Thoracic aorta (tissue), 2 donors: ENCODE measurements at regions not wholly inside any gene's neighbourhood (a gene's known extent, or its start where the extent isn't known, plus 50 kb on each side); places are given as distances from the start of the nearest gene placed in this dataset.

ENCODE experiments used
- ATAC-seq: fragments of 150-250 bp; one replicate; pipeline ENCODE4 v1.8.0; 2017; ENCODE audit warnings: low read depth; ENCODE audit not compliant: insufficient number of reproducible peaks, low FRiP score
- DNase-seq: peaks from one replicate; pipeline ENCODE4 v3.0.0-alpha.2; 2020; ENCODE audit warnings: low spot score
- H3K27ac ChIP-seq, 2 donors: fragments of 200-600 bp; sonication (generic); 1 replicate in 1 of 2; 2 replicates in 1 of 2; pipeline ENCODE4 v1.5.1; 2016; ENCODE audit warnings: mild to moderate bottlenecking in 2 of 2, moderate library complexity in 2 of 2
- H3K27me3 ChIP-seq: fragments of 200-600 bp; sonication (generic); replicated peaks from 2 replicates; pipeline ENCODE4 v1.6.0; 2016; ENCODE audit warnings: mild to moderate bottlenecking; ENCODE audit not compliant: insufficient read depth
- H3K36me3 ChIP-seq: fragments of 200-600 bp; sonication (generic); one replicate; pipeline ENCODE4 v1.5.1; 2016
- H3K4me1 ChIP-seq, 2 donors: fragments of 200-600 bp; sonication (generic); 1 replicate in 1 of 2; 2 replicates in 1 of 2; pipeline versions ENCODE4 v1.5.1 to v1.6.0; 2016; ENCODE audit warnings: low read depth in 2 of 2, mild to moderate bottlenecking in 1 of 2; ENCODE audit not compliant: control insufficient read depth in 1 of 2
- H3K4me3 ChIP-seq: fragments of 200-600 bp; sonication (generic); 2 replicates; pipeline ENCODE4 v1.5.1; 2016; ENCODE audit warnings: mild to moderate bottlenecking
- H3K9me3 ChIP-seq: fragments of 200-600 bp; sonication (generic); 2 replicates; pipeline ENCODE4 v1.5.1; 2016
- TF ChIP-seq, protein P1 (sequence below): fragments of 200-600 bp; sonication (generic); IDR thresholded peaks from one replicate; pipeline ENCODE4 v1.5.1; 2019; ENCODE audit warnings: antibody characterized with exemption

DNA sequence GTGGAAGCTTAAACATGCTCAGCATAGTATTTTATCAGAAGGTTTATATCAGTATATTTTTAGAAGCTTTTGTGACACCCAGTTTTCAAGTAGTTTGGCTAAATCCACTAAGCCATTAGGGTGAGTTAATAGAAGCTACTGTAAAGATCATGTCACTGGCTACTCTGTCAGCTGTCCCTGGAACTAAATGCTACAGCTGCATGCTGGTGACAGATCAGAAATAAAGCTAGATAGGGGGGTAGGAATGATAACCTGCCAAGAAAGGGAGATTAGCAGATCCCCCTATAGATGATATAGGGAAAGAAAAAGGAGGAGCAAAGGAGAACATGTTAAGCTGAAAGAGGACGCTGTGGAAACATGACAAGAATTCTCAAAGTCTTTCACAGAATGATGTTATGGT is 363.2 kb downstream of the QKI start:
- ATAC-seq = no peak

DNA sequence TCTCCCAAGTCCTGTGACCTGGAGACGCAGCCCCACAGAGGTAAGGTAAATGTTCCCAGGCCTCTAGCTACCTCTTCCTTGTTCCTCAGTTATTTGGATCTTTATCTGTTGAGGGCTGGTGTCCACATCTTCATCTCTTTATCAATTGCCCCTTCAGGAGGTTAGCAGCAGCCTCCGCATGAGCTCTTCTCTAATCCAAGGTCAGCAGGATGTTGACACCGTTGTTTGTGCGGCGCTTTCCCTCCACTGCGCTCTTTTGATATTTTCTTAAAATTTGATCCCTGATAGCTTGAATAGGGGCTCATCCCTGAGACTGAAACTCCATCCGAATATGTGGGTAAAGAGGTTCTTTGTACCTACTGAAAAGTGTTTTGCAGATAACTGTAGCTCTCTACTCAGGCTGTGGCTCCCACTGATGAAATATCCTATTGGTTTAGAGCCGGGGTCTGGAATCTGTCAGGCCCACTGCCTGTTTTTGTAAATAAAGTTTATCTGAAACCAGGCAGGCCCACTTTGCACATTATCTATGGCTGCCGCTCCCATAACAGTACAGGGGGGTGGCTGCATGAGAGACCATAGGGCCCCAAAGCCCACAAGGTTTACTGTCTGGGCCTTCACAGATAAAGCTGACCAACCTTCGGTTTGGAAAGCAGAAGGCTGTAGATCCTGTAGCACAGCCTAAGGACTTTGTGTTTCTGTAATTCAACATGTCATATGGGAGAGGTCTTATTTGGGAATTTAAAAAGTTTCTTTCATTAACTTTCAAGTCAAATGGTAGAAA is 362.6 kb downstream of the QKI start:
- Histone ChIP-seq H3K36me3 (no peaks in the 10 kb centered on the region), H3K9me3 (no peaks in the 10 kb centered on the region), H3K27ac (no peak overlapping the region), H3K4me3 (no peak overlapping the region), H3K4me1 (no peaks in the 10 kb centered on the region), H3K27me3 (no peaks in the 10 kb centered on the region)
- DNase-seq (no peak), ATAC-seq (no peak)
- TF ChIP-seq, protein P1, sequence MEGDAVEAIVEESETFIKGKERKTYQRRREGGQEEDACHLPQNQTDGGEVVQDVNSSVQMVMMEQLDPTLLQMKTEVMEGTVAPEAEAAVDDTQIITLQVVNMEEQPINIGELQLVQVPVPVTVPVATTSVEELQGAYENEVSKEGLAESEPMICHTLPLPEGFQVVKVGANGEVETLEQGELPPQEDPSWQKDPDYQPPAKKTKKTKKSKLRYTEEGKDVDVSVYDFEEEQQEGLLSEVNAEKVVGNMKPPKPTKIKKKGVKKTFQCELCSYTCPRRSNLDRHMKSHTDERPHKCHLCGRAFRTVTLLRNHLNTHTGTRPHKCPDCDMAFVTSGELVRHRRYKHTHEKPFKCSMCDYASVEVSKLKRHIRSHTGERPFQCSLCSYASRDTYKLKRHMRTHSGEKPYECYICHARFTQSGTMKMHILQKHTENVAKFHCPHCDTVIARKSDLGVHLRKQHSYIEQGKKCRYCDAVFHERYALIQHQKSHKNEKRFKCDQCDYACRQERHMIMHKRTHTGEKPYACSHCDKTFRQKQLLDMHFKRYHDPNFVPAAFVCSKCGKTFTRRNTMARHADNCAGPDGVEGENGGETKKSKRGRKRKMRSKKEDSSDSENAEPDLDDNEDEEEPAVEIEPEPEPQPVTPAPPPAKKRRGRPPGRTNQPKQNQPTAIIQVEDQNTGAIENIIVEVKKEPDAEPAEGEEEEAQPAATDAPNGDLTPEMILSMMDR = no peak

More for the DNA sequence above, 363.2 kb downstream of the QKI start:
- no peak overlapping the region for H3K27ac ChIP-seq
- no peaks in the 10 kb centered on the region for H3K27me3 ChIP-seq
- H3K4me1 ChIP-seq = no peaks in the 10 kb centered on the region
- H3K4me3 ChIP-seq = no peak overlapping the region
- no peak for DNase-seq
- TF ChIP-seq, protein P1 = no peak
- no peaks in the 10 kb centered on the region for H3K36me3 ChIP-seq
- H3K9me3 ChIP-seq = no peaks in the 10 kb centered on the region

DNA sequence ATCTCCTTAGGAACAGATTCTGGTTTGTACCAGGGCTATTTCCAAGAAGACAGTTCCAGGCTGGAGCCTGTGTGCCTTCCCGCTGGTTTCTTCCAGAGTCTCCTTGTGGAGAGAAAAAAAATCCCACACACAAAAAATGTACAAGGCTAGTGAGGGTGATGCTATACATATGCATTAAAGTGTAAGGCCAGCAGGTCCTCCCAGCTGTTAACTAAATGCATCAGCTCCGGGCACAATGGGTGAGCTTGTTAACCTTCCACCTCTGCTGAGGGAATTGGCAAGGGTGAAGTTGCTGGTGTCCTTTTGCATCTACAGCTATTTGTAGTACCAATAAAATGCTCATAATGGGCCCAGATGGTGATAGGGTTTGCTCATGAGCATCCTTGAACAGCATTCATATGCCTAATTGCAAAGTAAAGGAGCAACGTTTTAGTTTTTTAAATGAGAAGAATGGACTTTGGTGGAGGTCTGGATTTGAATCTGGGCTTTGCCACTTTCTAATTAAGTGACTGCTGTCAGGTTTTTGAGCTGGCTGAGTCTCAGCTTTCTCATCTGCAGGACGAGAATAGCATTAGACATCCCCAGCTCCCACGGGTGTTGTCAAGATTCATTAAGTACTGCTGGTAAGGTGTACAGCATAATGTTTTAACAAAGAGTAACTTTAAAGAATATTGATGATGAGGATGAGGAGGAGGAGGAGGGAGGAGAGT is 361.8 kb downstream of the QKI start:
- no peak for DNase-seq
- Histone ChIP-seq H3K27ac (no peak overlapping the region), H3K4me3 (no peak overlapping the region), H3K4me1 (no peaks in the 10 kb centered on the region), H3K27me3 (no peaks in the 10 kb centered on the region), H3K36me3 (no peaks in the 10 kb centered on the region), H3K9me3 (no peaks in the 10 kb centered on the region)
- ATAC-seq = no peak
- TF ChIP-seq, protein P1 = no peak

DNA sequence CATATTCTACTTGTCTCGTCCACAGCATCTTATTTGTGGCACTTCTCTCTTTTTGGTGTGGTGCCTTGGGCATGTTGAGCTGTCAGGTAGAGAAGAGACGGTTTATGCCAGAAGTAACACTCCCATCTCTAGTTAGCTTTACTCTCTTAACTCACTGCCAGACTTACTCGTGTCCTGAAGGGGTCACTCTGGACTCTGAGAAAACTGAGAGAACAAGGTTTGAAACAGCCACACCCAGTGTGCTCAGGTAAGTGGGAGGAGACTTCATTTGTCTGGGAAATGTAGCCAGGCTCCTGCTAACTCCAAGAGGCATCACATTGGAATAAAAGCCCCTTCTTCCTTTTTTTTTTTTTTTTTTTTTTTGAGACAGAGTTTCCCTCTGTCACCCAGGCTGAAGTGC is 360.8 kb downstream of the QKI start:
- DNase-seq (no peak), ATAC-seq (no peak)
- H3K27me3 ChIP-seq = no peaks in the 10 kb centered on the region
- no peaks in the 10 kb centered on the region for H3K9me3 ChIP-seq
- H3K27ac ChIP-seq = no peak overlapping the region
- no peaks in the 10 kb centered on the region for H3K4me1 ChIP-seq
- TF ChIP-seq, protein P1 = no peak
- H3K4me3 ChIP-seq = no peak overlapping the region
- no peaks in the 10 kb centered on the region for H3K36me3 ChIP-seq

DNA sequence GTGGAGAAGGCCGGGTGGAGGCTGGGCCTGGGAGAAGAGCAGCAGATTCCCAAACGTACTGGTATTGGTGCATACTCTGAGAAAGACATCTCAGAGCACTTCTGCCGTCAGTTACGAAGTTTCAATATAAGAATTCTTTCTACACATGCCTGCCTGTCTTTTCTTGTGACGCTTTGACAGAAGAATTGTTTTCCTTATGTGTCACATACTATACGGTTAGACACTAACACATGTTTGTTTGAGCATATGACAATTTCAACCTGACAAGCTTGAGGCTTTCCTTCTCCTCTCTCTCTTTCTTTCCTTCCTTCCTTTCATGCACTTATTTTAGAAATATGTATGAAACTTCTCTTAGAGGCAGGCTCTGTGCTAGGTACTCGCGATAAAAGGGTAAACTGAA is 360.0 kb downstream of the QKI start:
- Histone ChIP-seq H3K36me3 (no peaks in the 10 kb centered on the region), H3K4me3 (no peak overlapping the region), H3K9me3 (no peaks in the 10 kb centered on the region), H3K4me1 (no peaks in the 10 kb centered on the region), H3K27me3 (no peaks in the 10 kb centered on the region), H3K27ac (no peak overlapping the region)
- DNase-seq = no peak
- TF ChIP-seq, protein P1 = no peak
- no peak for ATAC-seq
